WTC11 (cell line): ENCODE measurements at regions not wholly inside any gene's neighbourhood (a gene's known extent, or its start where the extent isn't known, plus 50 kb on each side); places are given as distances from the start of the nearest gene placed in this dataset.

ENCODE experiments used
- ATAC-seq: fragments of 200-7000 bp; cut with Tn5 transposase; 2 replicates; pipeline ENCODE4 v1.10.0; 2021; ENCODE audit warnings: mild to moderate bottlenecking, moderate library complexity
- CTCF ChIA-PET: fragments of 300-600 bp; sonication (Branson Sonifier 250); formaldehyde crosslinking; loops from one replicate; lab custom pipeline; 2021; ENCODE audit warnings: antibody characterized with exemption; lab: Charles Lee
- POLR2A ChIA-PET: fragments of 350-600 bp; sonication (Branson Sonifier 250); formaldehyde crosslinking; loops from one replicate; lab custom pipeline; 2021; ENCODE audit warnings: antibody characterized with exemption; lab: Charles Lee
- DNase-seq: peaks from one replicate; pipeline ENCODE4 v3.0.0; 2021; ENCODE audit warnings: low spot score
- H3K27ac Mint-ChIP-seq: 2 replicates; pipeline ENCODE4 v1.8.0; 2021; ENCODE audit warnings: mixed read lengths
- H3K27me3 Mint-ChIP-seq: 2 replicates; pipeline ENCODE4 v1.8.0; 2021; ENCODE audit warnings: low read depth, mild to moderate bottlenecking, moderate library complexity, mixed read lengths
- H3K36me3 Mint-ChIP-seq: 2 replicates; pipeline ENCODE4 v1.8.0; 2021; ENCODE audit warnings: mixed read lengths
- H3K4me1 Mint-ChIP-seq: 2 replicates; pipeline ENCODE4 v1.8.0; 2022; ENCODE audit warnings: mixed read lengths
- H3K4me3 Mint-ChIP-seq: 2 replicates; pipeline ENCODE4 v1.8.0; 2021; ENCODE audit warnings: mild to moderate bottlenecking, moderate library complexity, mixed read lengths
- H3K9me3 Mint-ChIP-seq: 2 replicates; pipeline ENCODE4 v1.8.0; 2021; ENCODE audit warnings: mixed read lengths
- ERG ChIP-seq: fragments of 250-450 bp; sonication (Bioruptor Pico); IDR thresholded peaks from 2 replicates; pipeline ENCODE4 v1.8.0; 2021; ENCODE audit warnings: mild to moderate bottlenecking
- JAZF1 ChIP-seq: fragments of 250-450 bp; sonication (Bioruptor Pico); IDR thresholded peaks from 2 replicates; pipeline ENCODE4 v1.9.0; 2021; ENCODE audit warnings: moderate library complexity, mild to moderate bottlenecking, inconsistent platforms
- MXD4 ChIP-seq: fragments of 250-450 bp; sonication (Bioruptor Pico); IDR thresholded peaks from 2 replicates; pipeline ENCODE4 v1.8.0; 2021; ENCODE audit warnings: mild to moderate bottlenecking, moderate library complexity, borderline replicate concordance
- NFYB ChIP-seq: sonication (generic); formaldehyde crosslinking; conservative IDR thresholded peaks from 2 replicates; pipeline ENCODE4 v1.8.0; 2022; ENCODE audit warnings: low read depth, missing genetic modification reagents
- NR3C1 ChIP-seq: sonication (generic); formaldehyde crosslinking; conservative IDR thresholded peaks from 2 replicates; pipeline ENCODE4 v1.8.1; 2023; ENCODE audit warnings: low read depth, mild to moderate bottlenecking, missing genetic modification reagents
- PREB ChIP-seq: sonication (generic); formaldehyde crosslinking; IDR thresholded peaks from 2 replicates; pipeline ENCODE4 v1.8.1; 2022; ENCODE audit warnings: mild to moderate bottlenecking, missing genetic modification reagents, moderate library complexity, borderline replicate concordance
- TCF7 ChIP-seq: sonication (generic); formaldehyde crosslinking; IDR thresholded peaks from 2 replicates; pipeline ENCODE4 v1.8.0; 2022; ENCODE audit warnings: mild to moderate bottlenecking, low read depth, missing genetic modification reagents, moderate library complexity
- ZNF512 ChIP-seq: sonication (generic); formaldehyde crosslinking; IDR thresholded peaks from 2 replicates; pipeline ENCODE4 v1.8.1; 2022; ENCODE audit warnings: missing genetic modification reagents, borderline replicate concordance
- ZNF532 ChIP-seq: fragments of 250-450 bp; sonication (Bioruptor Pico); IDR thresholded peaks from 2 replicates; pipeline ENCODE4 v1.9.0; 2021; ENCODE audit warnings: mild to moderate bottlenecking, borderline replicate concordance

- TF ChIP-seq TCF7 (CRISPR knock-in tag) (no peak), ERG (CRISPR knock-in tag) (no peak), NR3C1 (CRISPR knock-in tag) (no peak), MXD4 (CRISPR knock-in tag) (peak; percentile 47; the same call in 1 of the 2 replicates), ZNF532 (no peak), JAZF1 (CRISPR knock-in tag) (no peak)
Observed at GRCh38 chr9:93826209-93826608, 128.9 kb downstream of the BARX1 start (continued).

- ChIA-PET POLR2A (interaction anchor here (0.5 kb wide), 1 partner anchor 35 kb away, joined by 3 read pairs; no protein-coding TSS in a partner anchor), CTCF (interaction anchor here (0.7 to 6.7 kb wide), 9 partner anchors 11 to 145 kb away, joined by 4 to 157 read pairs (median 42); no protein-coding TSS in a partner anchor)
- Mint-ChIP-seq H3K36me3 (peaks cover 7% of the 10 kb centered on the region), H3K27me3 (peaks cover 11% of the 10 kb centered on the region)
- DNase-seq (no peak), ATAC-seq (no peak)
- TF ChIP-seq ZNF512: no peak
- TF ChIP-seq NFYB: no peak
- TF ChIP-seq ZNF532: no peak
- TF ChIP-seq PREB: no peak
- TF ChIP-seq, all 79 proteins: peak for 0
- Mint-ChIP-seq H3K27ac (no peak overlapping the region), H3K4me3 (no peak overlapping the region), H3K9me3 (peaks cover 23% of the 10 kb centered on the region), H3K4me1 (peaks cover 7% of the 10 kb centered on the region)
Observed at GRCh38 chr9:93825348-93826115, 129.6 kb downstream of the BARX1 start.
